Karpas-422 (cell line): ENCODE measurements at regions not wholly inside any gene's neighbourhood (a gene's known extent, or its start where the extent isn't known, plus 50 kb on each side); places are given as distances from the start of the nearest gene placed in this dataset.

Source experiments
- DNase-seq: peaks from one replicate; pipeline ENCODE4 v3.0.0-alpha.2; 2015
- H2AFZ ChIP-seq: fragments of 200-600 bp; sonication (generic); 2 replicates; pipeline ENCODE4 v1.6.1; 2014; ENCODE audit warnings: antibody characterized with exemption, low read length, mixed read lengths
- H3K27ac ChIP-seq: fragments of 200-600 bp; sonication (generic); 2 replicates; pipeline ENCODE4 v1.5.1; 2014; ENCODE audit warnings: mild to moderate bottlenecking, low read length, moderate library complexity
- H3K27me3 ChIP-seq: fragments of 200-600 bp; sonication (generic); 2 replicates; pipeline ENCODE4 v1.6.1; 2014; ENCODE audit warnings: low read length, mixed read lengths
- H3K36me3 ChIP-seq: fragments of 200-600 bp; sonication (generic); 2 replicates; pipeline ENCODE4 v1.6.1; 2014; ENCODE audit warnings: low read length, mixed read lengths; ENCODE audit not compliant: insufficient read depth
- H3K4me1 ChIP-seq: fragments of 200-600 bp; sonication (generic); 2 replicates; pipeline ENCODE4 v1.6.1; 2014; ENCODE audit warnings: mild to moderate bottlenecking, low read length, mixed read lengths
- H3K4me2 ChIP-seq: fragments of 200-600 bp; sonication (generic); 2 replicates; pipeline ENCODE4 v1.6.1; 2014; ENCODE audit warnings: low read length, low read depth, mild to moderate bottlenecking; ENCODE audit not compliant: poor library complexity, severe bottlenecking
- H3K4me3 ChIP-seq: fragments of 200-600 bp; sonication (generic); 2 replicates; pipeline ENCODE4 v1.5.1; 2014; ENCODE audit warnings: mild to moderate bottlenecking, antibody characterized with exemption, low read length, mixed read lengths
- H3K79me2 ChIP-seq: fragments of 200-600 bp; sonication (generic); 2 replicates; pipeline ENCODE4 v1.6.1; 2014; ENCODE audit warnings: mild to moderate bottlenecking, low read length, mixed read lengths
- H3K9ac ChIP-seq: fragments of 200-600 bp; sonication (generic); 2 replicates; pipeline ENCODE4 v1.6.0; 2014; ENCODE audit warnings: low read length
- H3K9me2 ChIP-seq: fragments of 200-600 bp; sonication (generic), shearing (Covaris generic); replicated peaks from 2 replicates; pipeline ENCODE4 v1.6.0; 2014; ENCODE audit warnings: mild to moderate bottlenecking, low read length, moderate library complexity; ENCODE audit not compliant: insufficient read depth
- H3K9me3 ChIP-seq: fragments of 300-700, 200-600 bp; sonication (generic); 2 replicates; pipeline ENCODE4 v1.6.1; 2014; ENCODE audit warnings: low read length, mixed read lengths
- H4K20me1 ChIP-seq: fragments of 200-600 bp; sonication (generic); 2 replicates; pipeline ENCODE4 v1.6.1; 2014; ENCODE audit warnings: mild to moderate bottlenecking, antibody characterized with exemption, low read length, low read depth; ENCODE audit not compliant: insufficient read depth

GRCh38 chr3:69650066-69650419 lies 89.2 kb upstream of the MITF start:
- Histone ChIP-seq H3K27me3 (no peaks in the 10 kb centered on the region), H3K9me2 (no peaks in the 10 kb centered on the region), H3K79me2 (no peaks in the 10 kb centered on the region), H3K4me2 (no peak overlapping the region), H2AFZ (no peak overlapping the region), H3K4me3 (no peak overlapping the region), H4K20me1 (no peaks in the 10 kb centered on the region), H3K4me1 (no peaks in the 10 kb centered on the region), H3K36me3 (no peaks in the 10 kb centered on the region), H3K9ac (no peak overlapping the region), H3K27ac (no peak overlapping the region), H3K9me3 (no peaks in the 10 kb centered on the region)
- DNase-seq = no peak

GRCh38 chr3:69649120-69650065 lies 89.9 kb upstream of the MITF start:
- H3K4me3 ChIP-seq = no peak overlapping the region
- no peaks in the 10 kb centered on the region for H3K79me2 ChIP-seq
- no peak overlapping the region for H2AFZ ChIP-seq
- H3K9ac ChIP-seq = no peak overlapping the region
- no peaks in the 10 kb centered on the region for H3K9me2 ChIP-seq
- no peaks in the 10 kb centered on the region for H3K4me1 ChIP-seq
- no peaks in the 10 kb centered on the region for H4K20me1 ChIP-seq
- H3K27me3 ChIP-seq = no peaks in the 10 kb centered on the region
- no peak overlapping the region for H3K4me2 ChIP-seq
- no peak for DNase-seq
- no peaks in the 10 kb centered on the region for H3K36me3 ChIP-seq
- no peaks in the 10 kb centered on the region for H3K9me3 ChIP-seq
- H3K27ac ChIP-seq = no peak overlapping the region

GRCh38 chr3:69648126-69648525 lies 91.1 kb upstream of the MITF start:
- H2AFZ ChIP-seq = no peak overlapping the region; the same call in 1 of the 2 replicates
- no peak overlapping the region for H3K27ac ChIP-seq
- H3K9ac ChIP-seq = no peak overlapping the region
- no peak overlapping the region for H3K4me3 ChIP-seq
- H3K9me2 ChIP-seq = no peaks in the 10 kb centered on the region
- DNase-seq = no peak
- no peaks in the 10 kb centered on the region for H3K27me3 ChIP-seq
- H3K36me3 ChIP-seq = no peaks in the 10 kb centered on the region
- H4K20me1 ChIP-seq = no peaks in the 10 kb centered on the region
- no peak overlapping the region for H3K4me2 ChIP-seq
- H3K4me1 ChIP-seq = no peaks in the 10 kb centered on the region
- H3K79me2 ChIP-seq = no peaks in the 10 kb centered on the region
- H3K9me3 ChIP-seq = no peaks in the 10 kb centered on the region

- Histone ChIP-seq H3K9me2 (no peaks in the 10 kb centered on the region), H3K27me3 (no peaks in the 10 kb centered on the region), H3K4me2 (no peak overlapping the region), H3K36me3 (no peaks in the 10 kb centered on the region), H4K20me1 (no peaks in the 10 kb centered on the region), H3K9me3 (no peaks in the 10 kb centered on the region), H3K79me2 (no peaks in the 10 kb centered on the region), H2AFZ (no peak overlapping the region), H3K4me1 (no peaks in the 10 kb centered on the region), H3K9ac (no peak overlapping the region), H3K27ac (no peak overlapping the region), H3K4me3 (no peak overlapping the region)
- no peak for DNase-seq
Measured at GRCh38 chr3:69647511-69648110, 91.7 kb upstream of the MITF start.

- H3K27ac ChIP-seq = no peak overlapping the region
- no peak overlapping the region for H2AFZ ChIP-seq
- no peak for DNase-seq
- no peak overlapping the region for H3K4me3 ChIP-seq
- H3K9ac ChIP-seq = no peak overlapping the region
- H3K4me1 ChIP-seq = no peaks in the 10 kb centered on the region
- H3K9me3 ChIP-seq = no peaks in the 10 kb centered on the region
- no peaks in the 10 kb centered on the region for H3K36me3 ChIP-seq
- no peaks in the 10 kb centered on the region for H3K9me2 ChIP-seq
- no peaks in the 10 kb centered on the region for H3K79me2 ChIP-seq
- H3K4me2 ChIP-seq = no peak overlapping the region
- H3K27me3 ChIP-seq = no peaks in the 10 kb centered on the region
- H4K20me1 ChIP-seq = no peaks in the 10 kb centered on the region
Measured at GRCh38 chr3:69647081-69647480, 92.2 kb upstream of the MITF start.

GRCh38 chr3:69646287-69647067 lies 92.8 kb upstream of the MITF start:
- Histone ChIP-seq H3K4me3 (no peak overlapping the region), H3K4me1 (no peaks in the 10 kb centered on the region), H3K36me3 (no peaks in the 10 kb centered on the region), H3K9ac (no peak overlapping the region), H3K9me3 (no peaks in the 10 kb centered on the region), H4K20me1 (no peaks in the 10 kb centered on the region), H3K27ac (no peak overlapping the region), H3K4me2 (no peak overlapping the region), H3K9me2 (no peaks in the 10 kb centered on the region), H3K27me3 (no peaks in the 10 kb centered on the region), H3K79me2 (no peaks in the 10 kb centered on the region), H2AFZ (no peak overlapping the region)
- no peak for DNase-seq

- H3K4me2 ChIP-seq = no peak overlapping the region
- H4K20me1 ChIP-seq = no peaks in the 10 kb centered on the region
- H3K27me3 ChIP-seq = no peaks in the 10 kb centered on the region
- no peak overlapping the region for H3K4me3 ChIP-seq
- H3K27ac ChIP-seq = no peak overlapping the region
- no peak overlapping the region for H3K9ac ChIP-seq
- H3K36me3 ChIP-seq = no peaks in the 10 kb centered on the region
- no peak for DNase-seq
- H3K9me2 ChIP-seq = no peaks in the 10 kb centered on the region
- no peaks in the 10 kb centered on the region for H3K9me3 ChIP-seq
- H3K4me1 ChIP-seq = no peaks in the 10 kb centered on the region
- no peak overlapping the region for H2AFZ ChIP-seq
- no peaks in the 10 kb centered on the region for H3K79me2 ChIP-seq
Measured at GRCh38 chr3:69642606-69643005, 96.7 kb upstream of the MITF start.

- Histone ChIP-seq H2AFZ (no peak overlapping the region), H3K27ac (no peak overlapping the region), H4K20me1 (no peaks in the 10 kb centered on the region), H3K9me2 (no peaks in the 10 kb centered on the region), H3K4me1 (no peaks in the 10 kb centered on the region), H3K9me3 (no peaks in the 10 kb centered on the region), H3K79me2 (no peaks in the 10 kb centered on the region), H3K36me3 (no peaks in the 10 kb centered on the region), H3K9ac (no peak overlapping the region), H3K27me3 (no peaks in the 10 kb centered on the region), H3K4me3 (no peak overlapping the region), H3K4me2 (no peak overlapping the region)
- no peak for DNase-seq
Measured at GRCh38 chr3:69639851-69640250, 99.4 kb upstream of the MITF start.
